Gastroesophageal sphincter (tissue), 4 donors: ENCODE measurements at regions not wholly inside any gene's neighbourhood (a gene's known extent, or its start where the extent isn't known, plus 50 kb on each side); places are given as distances from the start of the nearest gene placed in this dataset.

Experiments
- ATAC-seq: fragments of 150-250 bp; one replicate; pipeline ENCODE4 v1.9.1; 2016; ENCODE audit warnings: mild to moderate bottlenecking, moderate library complexity
- H3K27ac ChIP-seq, 4 donors: fragments of 200-600 bp; sonication (generic) in 3 of 4; 1 replicate in 3 of 4; 2 replicates in 1 of 4; pipeline ENCODE4 v1.5.1; 2016 to 2019
- H3K27me3 ChIP-seq: fragments of 200-600 bp; sonication (generic); one replicate; pipeline ENCODE4 v1.5.1; 2019
- H3K36me3 ChIP-seq, 2 donors: fragments of 200-600 bp; sonication (generic); one replicate each; pipeline ENCODE4 v1.5.1; 2019; ENCODE audit warnings: control low read depth in 1 of 2
- H3K4me1 ChIP-seq, 3 donors: fragments of 200-600 bp; sonication (generic); 1 replicate in 2 of 3; 2 replicates in 1 of 3; pipeline ENCODE4 v1.5.1; 2016 to 2019; ENCODE audit warnings: control low read depth in 2 of 3
- H3K4me3 ChIP-seq, 2 donors: fragments of 200-600 bp; sonication (generic); one replicate each; pipeline ENCODE4 v1.5.1; 2019; ENCODE audit warnings: mild to moderate bottlenecking in 1 of 2, moderate library complexity in 1 of 2
- H3K9me3 ChIP-seq, 3 donors: fragments of 200-600 bp; sonication (generic); one replicate each; pipeline ENCODE4 v1.5.1; 2017 to 2019; ENCODE audit warnings: control low read depth in 2 of 3
- EP300 ChIP-seq: sonication (generic); formaldehyde crosslinking; IDR thresholded peaks from one replicate; pipeline ENCODE4 v1.6.1; 2017; ENCODE audit warnings: antibody characterized with exemption, mild to moderate bottlenecking
- POLR2A ChIP-seq, 2 donors: fragments of 450-650 bp; IDR thresholded peaks; one replicate each; pipeline ENCODE4 v1.6.1; 2017; ENCODE audit warnings: antibody characterized with exemption in 2 of 2, mild to moderate bottlenecking in 2 of 2, moderate library complexity in 1 of 2
- POLR2AphosphoS5 ChIP-seq: sonication (generic); formaldehyde crosslinking; IDR thresholded peaks from one replicate; pipeline ENCODE4 v1.6.1; 2017; ENCODE audit warnings: antibody characterized with exemption
- WGBS, 2 donors: methylation state at CpG; one replicate each; pipeline ENCODE4 v1.1.5; 2018; ENCODE audit warnings: low coverage in 1 of 2; 5-methylcytosine and 5-hydroxymethylcytosine counted together
- TF ChIP-seq, protein P1 (sequence below), 4 experiments: fragments of 200-600 bp in 2 of 4; fragments of 450-650 bp in 2 of 4; sonication (generic) in 1 of 4; IDR thresholded peaks; one replicate each; pipeline ENCODE4 v1.5.1; 2017 to 2019; ENCODE audit warnings: antibody characterized with exemption in 4 of 4, mild to moderate bottlenecking in 2 of 4, moderate library complexity in 2 of 4

DNA sequence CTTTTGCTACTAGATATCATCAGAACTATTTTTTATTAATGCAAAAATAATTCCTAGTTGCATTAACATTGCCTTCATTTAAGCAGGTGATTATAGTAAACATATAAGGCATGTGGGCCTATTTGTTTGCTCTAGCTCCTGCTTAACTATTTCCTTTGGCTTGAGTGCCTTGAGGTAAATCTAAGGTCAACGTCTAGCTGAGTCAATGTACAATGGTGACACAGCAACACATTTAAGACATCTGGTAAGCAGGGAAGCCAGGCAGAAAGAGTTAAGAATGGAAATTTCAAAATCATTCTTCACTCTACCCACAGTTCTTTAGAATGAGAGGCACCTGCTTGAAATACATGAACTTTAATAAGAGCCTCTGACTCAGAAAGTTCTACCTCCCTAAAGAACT, 111.9 kb upstream of the FST start:
- no peak for TF ChIP-seq EP300
- TF ChIP-seq, protein P1, sequence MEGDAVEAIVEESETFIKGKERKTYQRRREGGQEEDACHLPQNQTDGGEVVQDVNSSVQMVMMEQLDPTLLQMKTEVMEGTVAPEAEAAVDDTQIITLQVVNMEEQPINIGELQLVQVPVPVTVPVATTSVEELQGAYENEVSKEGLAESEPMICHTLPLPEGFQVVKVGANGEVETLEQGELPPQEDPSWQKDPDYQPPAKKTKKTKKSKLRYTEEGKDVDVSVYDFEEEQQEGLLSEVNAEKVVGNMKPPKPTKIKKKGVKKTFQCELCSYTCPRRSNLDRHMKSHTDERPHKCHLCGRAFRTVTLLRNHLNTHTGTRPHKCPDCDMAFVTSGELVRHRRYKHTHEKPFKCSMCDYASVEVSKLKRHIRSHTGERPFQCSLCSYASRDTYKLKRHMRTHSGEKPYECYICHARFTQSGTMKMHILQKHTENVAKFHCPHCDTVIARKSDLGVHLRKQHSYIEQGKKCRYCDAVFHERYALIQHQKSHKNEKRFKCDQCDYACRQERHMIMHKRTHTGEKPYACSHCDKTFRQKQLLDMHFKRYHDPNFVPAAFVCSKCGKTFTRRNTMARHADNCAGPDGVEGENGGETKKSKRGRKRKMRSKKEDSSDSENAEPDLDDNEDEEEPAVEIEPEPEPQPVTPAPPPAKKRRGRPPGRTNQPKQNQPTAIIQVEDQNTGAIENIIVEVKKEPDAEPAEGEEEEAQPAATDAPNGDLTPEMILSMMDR (IDR thresholded peaks at IDR 0.05), result no peak
- no peak for TF ChIP-seq POLR2A (IDR thresholded peaks at IDR 0.05)
- TF ChIP-seq POLR2AphosphoS5, result no peak
- Histone ChIP-seq H3K36me3 (no peaks in the 10 kb centered on the region), H3K9me3 (no peaks in the 10 kb centered on the region), H3K4me3 (no peak overlapping the region), H3K27me3 (no peaks in the 10 kb centered on the region), H3K27ac (no peak overlapping the region), H3K4me1 (no peaks in the 10 kb centered on the region)
- 11 to 43% methylated on average over 1 of the region's 1 CpG for WGBS, 2 donors
- no peak for ATAC-seq

DNA sequence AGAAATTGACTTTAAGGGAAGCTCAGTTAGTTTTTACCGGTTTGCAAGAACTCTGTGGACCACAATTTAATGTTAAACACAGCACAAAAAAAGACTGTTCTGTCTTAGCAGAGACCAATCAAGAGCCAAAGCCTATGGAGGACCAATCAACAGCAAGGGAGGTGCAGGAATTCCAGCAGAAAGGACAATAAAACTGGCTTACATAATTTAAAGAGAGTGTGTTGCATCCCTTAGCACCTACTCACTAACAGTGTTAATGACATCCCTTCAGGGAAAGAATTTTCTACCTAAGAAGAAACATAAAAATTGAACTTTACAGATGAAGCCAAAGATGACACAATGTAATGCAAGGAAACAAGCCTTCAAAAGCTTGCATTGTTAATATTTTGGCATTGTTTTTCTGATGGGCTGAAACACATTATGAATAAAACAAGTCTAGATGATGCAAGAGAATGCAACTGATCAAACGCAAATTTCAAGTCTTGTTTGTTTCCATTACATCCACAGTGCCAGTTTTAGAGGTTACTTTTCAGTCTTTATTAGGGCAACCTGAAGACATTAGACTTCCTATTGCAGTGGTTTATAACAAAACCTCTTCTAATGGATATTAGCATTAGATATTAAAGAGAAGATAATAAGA, 111.3 kb upstream of the FST start:
- TF ChIP-seq, protein P1 (IDR thresholded peaks at IDR 0.05), result no peak
- no peak for TF ChIP-seq POLR2A (IDR thresholded peaks at IDR 0.05)
- TF ChIP-seq EP300, result no peak
- no peak for TF ChIP-seq POLR2AphosphoS5
- ATAC-seq, result no peak
- H3K4me3 ChIP-seq, result no peak overlapping the region
- H3K27ac ChIP-seq, result no peak overlapping the region
- WGBS, 2 donors, result 82 to 91% methylated on average over 2 of the region's 2 CpGs
- no peaks in the 10 kb centered on the region for H3K36me3 ChIP-seq
- H3K9me3 ChIP-seq, result no peaks in the 10 kb centered on the region
- H3K27me3 ChIP-seq, result no peaks in the 10 kb centered on the region
- no peaks in the 10 kb centered on the region for H3K4me1 ChIP-seq

DNA sequence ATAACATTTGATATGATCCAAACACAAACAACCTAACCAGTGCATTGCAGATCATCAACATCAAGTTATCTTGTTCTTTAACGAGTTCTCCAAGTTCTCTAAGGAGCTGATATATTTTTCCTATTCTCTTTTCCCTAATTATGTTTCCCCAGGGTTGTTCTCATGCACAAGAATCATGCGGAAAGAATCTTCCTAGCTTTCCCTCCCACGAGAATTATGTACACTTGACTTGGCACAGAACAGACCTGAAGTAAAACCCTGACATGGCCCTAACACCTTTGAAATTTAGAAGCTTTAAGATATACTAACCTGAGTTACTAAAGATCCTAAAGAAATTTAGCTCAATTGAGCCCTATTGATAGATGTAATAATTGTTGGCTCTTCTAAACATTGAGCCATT, 110.7 kb upstream of the FST start:
- no peaks in the 10 kb centered on the region for H3K36me3 ChIP-seq
- ATAC-seq, result no peak
- no peak overlapping the region for H3K27ac ChIP-seq
- WGBS, 2 donors, result 68 to 83% methylated on average over 2 to 3 of the region's 3 CpGs
- no peaks in the 10 kb centered on the region for H3K27me3 ChIP-seq
- TF ChIP-seq EP300 (no peak), POLR2AphosphoS5 (no peak)
- TF ChIP-seq, protein P1 (IDR thresholded peaks at IDR 0.05), result no peak
- no peaks in the 10 kb centered on the region for H3K9me3 ChIP-seq
- H3K4me3 ChIP-seq, result no peak overlapping the region
- no peaks in the 10 kb centered on the region for H3K4me1 ChIP-seq

DNA sequence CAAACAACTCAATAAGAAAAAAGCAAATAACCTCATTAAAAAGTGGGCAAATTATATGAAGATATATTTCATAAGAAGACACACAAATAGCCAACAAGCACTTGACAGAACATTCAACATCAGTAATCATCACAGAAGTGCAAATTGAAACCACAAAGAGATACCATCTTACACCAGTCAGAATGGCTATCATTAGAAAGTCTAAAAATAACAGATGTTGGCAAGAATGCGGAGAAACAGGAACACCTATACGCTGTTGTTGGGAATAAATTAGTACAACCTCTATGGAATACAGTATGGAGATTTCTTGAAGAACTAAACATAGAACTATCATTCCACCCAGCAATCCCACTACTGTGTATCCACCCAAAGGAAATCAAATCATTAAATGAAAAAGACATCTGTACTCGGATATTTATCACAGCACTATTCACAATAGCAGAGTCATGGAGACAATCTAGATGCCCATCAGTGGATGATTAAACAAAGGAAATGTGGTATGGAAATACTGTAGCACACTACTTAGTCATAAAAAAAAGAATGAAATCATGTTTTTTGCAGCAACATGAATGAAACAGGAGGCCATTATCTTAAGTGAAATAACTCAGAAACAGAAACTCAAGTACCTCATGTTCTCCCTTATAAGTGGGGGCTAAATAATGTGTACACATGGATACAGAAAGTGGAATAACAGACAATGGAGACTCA, 106.8 kb upstream of the FST start:
- no peak overlapping the region for H3K4me3 ChIP-seq
- TF ChIP-seq POLR2AphosphoS5, result no peak
- no peak for TF ChIP-seq EP300
- TF ChIP-seq, protein P1 (IDR thresholded peaks at IDR 0.05), result no peak
- TF ChIP-seq POLR2A (IDR thresholded peaks at IDR 0.05), result no peak
- WGBS, 2 donors, result 59 to 63% methylated on average over 3 of the region's 3 CpGs
- H3K27me3 ChIP-seq, result no peaks in the 10 kb centered on the region
- H3K4me1 ChIP-seq, result no peaks in the 10 kb centered on the region
- no peaks in the 10 kb centered on the region for H3K9me3 ChIP-seq
- no peak overlapping the region for H3K27ac ChIP-seq
- no peaks in the 10 kb centered on the region for H3K36me3 ChIP-seq
- no peak for ATAC-seq

DNA sequence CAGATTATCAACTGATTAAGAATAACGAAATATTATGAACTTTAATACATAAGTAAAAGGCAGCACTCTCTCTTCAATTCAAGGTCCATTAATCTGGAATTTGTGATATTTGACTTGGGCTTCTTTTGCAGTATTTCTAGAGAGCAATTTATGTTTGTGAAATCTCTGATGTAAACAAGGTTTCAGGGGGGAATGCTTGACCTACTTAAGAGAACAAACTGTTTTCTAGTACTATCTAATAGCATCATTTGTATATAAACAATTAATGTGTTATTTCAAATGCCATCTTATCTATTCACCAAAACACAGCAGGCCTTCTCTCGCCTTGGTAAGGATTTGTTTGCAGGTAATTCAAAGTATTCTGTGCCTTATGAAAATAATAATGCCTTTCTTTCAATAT, 103.6 kb upstream of the FST start:
- Histone ChIP-seq H3K4me1 (no peaks in the 10 kb centered on the region), H3K27me3 (no peaks in the 10 kb centered on the region), H3K9me3 (no peaks in the 10 kb centered on the region), H3K4me3 (no peak overlapping the region), H3K27ac (no peak overlapping the region), H3K36me3 (no peaks in the 10 kb centered on the region)
- WGBS, 2 donors, result 59 to 88% methylated on average over 2 of the region's 2 CpGs
- ATAC-seq, result no peak
- TF ChIP-seq EP300, result no peak
- TF ChIP-seq POLR2AphosphoS5, result no peak
